M059J (cell line): ENCODE measurements at regions not wholly inside any gene's neighbourhood (a gene's known extent, or its start where the extent isn't known, plus 50 kb on each side); places are given as distances from the start of the nearest gene placed in this dataset.

ENCODE experiments used
- DNase-seq: peaks from one replicate; pipeline ENCODE4 v3.0.0-alpha.2; 2012; ENCODE audit warnings: low read depth

DNA sequence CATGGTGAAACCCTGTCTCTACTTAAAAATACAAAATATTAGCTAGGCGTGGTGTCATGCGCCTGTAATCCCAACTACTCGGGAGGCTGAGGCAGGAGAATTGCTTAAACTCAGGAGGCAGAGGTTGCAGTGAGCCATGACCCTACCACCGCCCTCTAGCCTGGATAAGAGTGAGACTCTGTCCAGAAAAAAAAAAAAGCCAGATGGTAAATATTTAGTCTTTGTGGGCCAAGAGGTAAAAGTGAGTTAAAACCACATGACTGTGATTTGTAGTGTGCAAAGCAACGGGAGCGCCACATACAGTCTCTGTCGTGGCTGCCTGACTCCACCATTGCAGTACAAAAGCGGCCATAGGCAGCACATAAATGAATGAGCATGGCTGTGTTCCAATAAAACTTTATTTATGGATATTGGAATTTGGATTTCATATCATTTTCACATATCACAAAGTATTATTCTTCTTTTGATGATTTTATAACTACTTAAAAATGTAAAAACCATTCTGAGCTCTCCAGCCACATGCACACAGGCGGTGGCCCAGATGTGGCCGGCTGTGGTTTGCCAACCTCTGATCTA lies 51.8 kb upstream of the CASZ1 start:
- DNase-seq: no peak

DNA sequence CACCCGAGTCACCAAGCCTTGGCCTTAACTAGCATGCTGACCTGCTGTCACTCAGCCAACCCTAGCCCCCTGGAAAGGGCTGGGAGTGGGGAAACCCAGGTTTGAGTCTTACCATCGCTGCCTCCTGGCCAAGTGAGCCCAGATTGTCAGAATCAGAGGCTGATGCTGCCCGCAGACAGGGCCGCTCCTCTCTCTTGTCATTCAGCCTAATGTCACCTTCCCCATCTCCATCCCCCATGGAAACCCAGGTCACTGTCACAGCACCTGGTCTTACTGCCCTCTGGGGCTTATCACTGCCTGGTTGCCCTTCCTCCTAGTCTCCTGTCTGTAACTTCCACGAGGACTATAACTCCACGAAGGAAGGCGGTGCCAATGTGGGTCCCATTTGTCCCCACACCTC lies 53.6 kb upstream of the CASZ1 start:
- no peak for DNase-seq

DNA sequence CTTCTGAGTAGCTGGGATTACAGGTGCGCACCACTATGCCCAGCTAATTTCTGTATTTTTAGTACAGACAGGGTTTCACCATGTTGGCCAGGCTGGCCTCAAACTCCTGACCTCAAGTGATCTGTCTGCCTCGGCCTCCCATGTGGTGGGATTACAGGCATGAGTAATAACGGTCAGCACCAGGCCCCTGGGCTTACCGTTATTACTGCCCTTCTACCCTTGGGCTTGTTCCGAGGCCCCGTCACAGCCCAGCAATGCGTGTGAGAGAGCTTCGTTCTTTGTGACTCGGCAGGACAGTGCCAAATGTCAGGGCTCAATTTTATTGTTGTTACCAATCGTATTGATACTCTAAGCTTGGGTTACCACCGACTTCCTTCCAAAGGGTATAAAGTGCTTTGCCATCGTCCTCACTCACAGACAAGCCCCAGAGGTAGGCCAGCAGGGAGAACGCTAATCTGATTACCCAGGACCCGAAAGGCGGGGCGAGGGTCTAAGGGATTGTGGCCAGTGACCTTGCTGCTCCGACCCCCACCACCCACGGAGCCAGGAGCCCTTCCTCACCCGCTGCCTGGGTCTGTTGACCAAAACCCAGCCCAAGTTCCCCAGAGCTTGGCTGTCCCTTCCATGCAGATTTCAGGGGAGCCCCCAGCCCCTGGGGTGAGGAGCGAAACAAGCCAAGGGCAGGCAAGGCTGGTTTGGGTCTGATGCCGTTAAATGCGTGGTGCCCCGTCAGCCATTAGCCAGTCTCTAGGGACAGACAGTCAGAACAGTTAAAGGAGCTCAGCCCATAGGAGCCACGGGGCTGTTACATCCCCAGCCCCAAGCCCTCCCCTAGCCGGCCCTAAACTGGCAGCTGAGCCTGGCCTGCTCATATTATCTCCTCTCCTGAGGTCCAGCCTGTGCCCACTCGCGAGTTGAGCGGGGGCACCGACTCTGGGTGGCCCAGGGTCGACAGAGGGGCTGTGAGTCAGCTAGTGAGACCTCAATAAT lies 54.9 kb upstream of the CASZ1 start:
- DNase-seq: no peak

DNA sequence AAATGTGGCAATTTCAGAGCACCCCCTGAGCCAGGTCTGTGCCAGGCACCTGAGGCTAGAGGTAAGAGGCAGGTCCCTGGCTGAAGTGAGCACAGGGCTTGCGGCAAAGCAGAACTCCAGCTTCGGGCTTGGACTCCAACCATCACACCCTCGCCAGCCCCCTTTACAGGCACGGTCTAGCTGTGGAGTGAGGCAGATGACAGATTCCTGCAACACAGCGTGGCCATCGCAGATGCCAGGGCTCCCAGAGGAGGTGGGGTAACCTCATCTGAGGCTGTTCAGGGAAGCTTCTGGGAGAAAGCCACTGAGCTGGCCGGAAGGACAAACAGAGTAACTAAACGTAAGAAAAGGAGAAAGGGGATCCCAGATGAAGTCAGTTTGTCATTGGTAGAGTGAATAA lies 55.6 kb upstream of the CASZ1 start:
- no peak for DNase-seq

DNA sequence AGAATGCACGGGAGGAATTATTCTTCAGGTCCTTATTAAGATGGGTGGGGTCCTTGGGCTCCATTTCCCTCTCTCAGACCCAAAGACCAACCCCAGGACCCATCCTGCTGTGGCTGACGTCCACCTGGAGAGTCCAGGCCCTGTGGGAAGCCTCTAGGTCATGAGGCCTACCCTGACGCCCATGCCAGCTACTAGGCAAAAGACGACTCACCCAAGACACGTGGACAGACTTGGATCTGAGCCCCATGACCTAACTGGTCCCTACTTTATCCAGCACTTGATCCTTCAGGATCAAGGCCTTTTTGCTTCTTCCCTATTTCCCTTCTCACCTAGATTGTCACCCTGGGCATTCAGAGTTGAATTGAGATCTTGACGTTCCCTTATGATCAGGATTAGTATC lies 56.0 kb upstream of the CASZ1 start:
- no peak for DNase-seq

DNA sequence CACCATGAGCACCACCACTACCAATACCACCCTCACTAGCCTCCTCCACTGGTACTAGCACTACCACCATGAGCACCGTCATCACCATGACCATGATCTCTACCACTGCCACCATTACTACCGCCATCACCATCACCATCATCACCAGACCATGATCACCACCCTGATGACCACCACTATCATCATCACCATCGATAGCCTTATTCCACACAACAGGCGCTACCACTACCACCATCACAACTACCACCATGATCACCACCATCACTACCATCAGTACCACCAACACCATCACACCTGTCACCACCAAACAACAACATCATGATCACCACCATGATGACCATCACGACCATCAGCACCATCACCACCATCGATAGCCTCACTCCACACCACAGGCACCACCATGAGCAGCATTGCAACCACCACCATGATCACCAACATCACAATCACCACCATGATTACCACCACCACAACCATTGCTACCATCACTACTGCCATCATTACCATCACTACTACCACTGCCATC lies 56.6 kb upstream of the CASZ1 start:
- no peak for DNase-seq

DNA sequence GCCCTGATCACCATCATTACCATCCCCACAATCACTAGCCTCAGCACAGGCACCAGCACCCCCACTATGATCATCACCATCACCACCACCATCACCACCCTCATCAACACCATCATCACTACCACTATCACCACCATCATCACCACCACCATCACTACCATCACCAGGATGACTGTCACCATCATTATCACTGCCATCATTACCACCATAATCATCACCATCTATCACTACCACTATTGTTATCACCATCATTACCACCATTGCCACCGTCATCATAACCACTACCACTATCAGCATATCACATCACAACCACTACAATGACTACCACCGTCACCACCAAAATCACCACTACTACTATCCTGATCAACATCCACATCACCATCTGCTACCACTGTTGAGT lies 57.3 kb upstream of the CASZ1 start:
- DNase-seq: no peak

DNA sequence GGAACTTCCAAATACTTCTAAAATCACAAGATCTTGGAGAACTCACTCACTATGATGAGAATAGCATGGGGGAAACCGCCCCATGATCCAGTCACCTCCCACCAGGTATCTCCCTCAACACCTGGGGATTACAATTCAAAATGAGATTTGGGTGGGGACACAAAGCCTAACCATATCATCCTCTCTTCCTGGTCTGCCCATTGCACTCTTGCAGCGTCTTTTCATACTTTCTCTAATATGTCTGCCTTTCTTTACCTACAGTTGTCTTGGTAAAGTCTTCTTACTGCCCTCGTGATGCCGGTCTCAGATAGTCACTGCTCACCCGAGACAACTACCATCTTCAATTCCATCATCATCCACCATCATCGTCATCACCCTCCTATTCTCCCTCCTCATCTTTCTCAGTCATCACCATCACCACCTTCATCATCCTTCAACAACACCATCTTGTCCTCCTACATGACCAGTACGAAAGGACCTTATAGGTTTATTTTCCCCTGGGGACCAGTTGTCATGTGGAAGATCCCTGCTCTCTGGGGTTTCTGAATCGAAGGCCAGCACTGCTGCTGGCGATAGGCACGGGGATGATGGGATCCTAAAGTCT lies 58.5 kb upstream of the CASZ1 start:
- no peak for DNase-seq

DNA sequence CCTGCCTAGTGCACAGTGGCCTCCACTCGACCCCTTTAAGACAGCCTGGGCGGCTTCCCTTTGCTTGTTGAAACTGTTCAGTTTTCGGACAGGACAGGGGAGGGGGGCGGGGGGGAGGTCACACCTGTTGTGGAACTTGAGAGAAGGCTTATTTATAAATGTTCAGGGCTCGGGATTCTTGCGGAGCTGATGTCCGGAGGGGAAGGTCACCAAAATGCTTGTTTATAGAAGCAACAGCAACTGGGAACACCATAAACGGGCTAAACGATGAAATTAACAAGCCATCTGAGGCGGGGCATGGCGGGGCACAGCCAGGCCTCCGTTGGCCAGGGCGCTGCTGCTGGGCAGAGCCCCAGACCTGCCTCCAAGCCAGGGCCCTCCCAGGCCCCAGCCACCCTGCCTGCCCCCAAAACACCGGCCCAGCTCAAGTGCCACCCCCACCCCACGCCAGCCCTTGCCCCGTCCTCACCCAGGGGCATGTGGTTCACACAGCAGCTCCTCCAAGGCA lies 59.8 kb upstream of the CASZ1 start:
- no peak for DNase-seq

DNA sequence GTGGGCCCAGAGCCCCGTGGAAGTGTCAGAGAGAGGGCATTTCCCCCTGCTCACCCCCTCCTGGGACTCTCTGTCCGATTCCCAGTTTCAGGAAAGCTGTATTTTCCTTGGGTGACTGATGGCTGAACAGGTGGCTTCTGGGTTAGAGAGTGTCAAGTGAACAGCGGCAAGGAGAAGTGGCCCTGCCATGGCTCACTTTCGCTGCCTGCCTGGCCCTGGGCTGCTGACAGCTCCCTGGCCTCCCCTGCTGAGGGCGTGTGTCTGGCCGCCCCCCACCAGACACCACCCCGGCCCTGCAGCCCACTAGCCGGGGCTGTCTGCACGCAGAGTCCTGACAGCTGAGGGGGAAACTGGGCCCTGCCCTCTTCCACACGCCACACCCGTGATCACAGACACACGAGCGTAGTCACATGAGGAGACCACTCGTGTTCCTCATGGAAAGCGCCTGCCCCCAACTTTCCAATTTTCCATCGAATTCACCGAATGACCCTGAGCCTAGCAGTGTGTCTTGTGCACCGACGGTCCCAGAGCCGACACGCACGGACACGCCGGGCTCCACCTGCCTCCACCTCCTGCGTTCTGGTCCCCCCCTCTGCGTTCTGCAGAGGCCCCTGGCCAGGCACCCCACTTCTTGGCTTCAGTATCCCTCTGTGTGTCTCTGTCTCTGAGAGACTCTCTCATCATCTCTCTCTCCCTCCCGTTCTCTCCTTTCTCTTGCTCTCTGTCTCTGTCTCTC lies 60.6 kb upstream of the CASZ1 start:
- DNase-seq: no peak

DNA sequence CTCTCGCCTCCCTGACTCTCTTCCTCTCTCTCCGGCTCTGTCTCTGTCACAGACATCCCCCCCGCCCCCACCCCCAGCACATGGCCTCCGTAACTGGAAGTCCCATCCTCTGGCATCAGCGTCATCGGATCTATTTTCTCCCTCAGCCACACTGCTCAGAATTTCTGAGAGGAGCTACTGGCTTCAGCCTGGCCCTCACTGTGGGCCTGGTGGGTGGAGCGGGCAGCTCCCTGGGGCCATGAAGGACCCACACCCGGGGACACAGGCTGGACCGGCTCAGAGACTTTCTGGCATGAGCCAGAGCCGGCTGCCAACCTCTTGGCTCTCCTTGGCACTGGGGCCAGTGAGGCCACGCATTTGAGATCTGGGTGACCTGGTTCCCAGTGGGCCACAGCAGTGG lies 61.2 kb upstream of the CASZ1 start:
- no peak for DNase-seq

DNA sequence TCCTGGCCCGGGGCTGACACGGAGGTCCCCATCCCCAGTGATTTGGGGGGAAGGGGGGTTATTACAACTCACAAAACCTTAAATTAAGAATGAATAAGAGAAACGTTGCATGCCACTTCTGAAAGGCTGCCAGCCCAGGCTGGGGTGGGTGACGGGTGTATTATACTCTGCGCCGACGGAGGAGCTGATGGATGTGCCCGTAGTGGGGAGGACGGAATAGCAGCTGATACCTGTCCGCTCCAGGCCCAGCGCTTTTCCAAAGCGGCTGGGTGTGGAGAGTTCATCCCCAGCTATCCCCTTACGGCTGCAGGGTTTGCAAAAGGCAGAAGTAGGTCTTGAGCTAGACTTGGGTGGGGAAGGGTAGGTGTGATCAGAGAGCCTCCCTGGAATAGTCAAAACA lies 63.8 kb upstream of the CASZ1 start:
- DNase-seq: no peak

DNA sequence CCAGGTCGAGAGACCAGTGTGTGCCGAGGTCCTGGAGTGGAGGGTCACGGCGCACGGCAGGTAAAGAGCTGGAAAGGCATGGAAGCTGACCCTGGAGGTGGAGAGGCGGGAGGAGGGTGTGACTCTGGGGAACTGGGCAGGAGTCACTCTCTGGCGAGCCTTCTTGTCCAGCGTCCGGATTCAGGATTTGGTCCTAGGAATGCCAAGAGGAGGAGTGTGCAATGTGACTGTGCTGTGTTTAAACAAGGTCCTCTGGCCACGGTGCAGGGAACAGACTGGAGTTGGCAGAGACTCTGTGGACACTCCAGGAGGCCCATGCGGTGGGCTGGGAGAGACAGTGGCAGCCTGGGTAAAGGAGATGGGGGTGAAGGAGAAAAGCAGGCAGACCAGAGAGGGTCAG lies 64.2 kb upstream of the CASZ1 start:
- DNase-seq: no peak

DNA sequence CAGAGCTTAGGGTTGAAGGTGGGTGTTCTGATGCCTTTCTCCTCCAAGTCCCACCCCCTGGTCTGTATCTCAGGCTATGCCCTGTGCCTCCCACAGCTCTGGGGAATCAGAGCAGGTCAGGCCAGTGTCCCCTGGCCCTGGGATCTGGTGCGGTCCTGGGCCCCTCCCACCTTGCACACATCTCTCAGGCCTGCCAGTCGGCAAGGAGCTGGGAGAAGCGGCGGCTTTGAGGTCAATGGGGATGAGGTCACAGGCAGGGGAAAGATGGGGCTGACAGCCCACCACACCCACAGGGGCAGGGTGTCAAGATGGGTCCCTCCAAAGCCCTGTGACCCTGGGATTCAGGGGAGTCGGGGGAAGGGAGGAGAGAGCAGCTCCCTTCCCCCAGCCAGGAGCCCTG lies 65.4 kb upstream of the CASZ1 start:
- no peak for DNase-seq

DNA sequence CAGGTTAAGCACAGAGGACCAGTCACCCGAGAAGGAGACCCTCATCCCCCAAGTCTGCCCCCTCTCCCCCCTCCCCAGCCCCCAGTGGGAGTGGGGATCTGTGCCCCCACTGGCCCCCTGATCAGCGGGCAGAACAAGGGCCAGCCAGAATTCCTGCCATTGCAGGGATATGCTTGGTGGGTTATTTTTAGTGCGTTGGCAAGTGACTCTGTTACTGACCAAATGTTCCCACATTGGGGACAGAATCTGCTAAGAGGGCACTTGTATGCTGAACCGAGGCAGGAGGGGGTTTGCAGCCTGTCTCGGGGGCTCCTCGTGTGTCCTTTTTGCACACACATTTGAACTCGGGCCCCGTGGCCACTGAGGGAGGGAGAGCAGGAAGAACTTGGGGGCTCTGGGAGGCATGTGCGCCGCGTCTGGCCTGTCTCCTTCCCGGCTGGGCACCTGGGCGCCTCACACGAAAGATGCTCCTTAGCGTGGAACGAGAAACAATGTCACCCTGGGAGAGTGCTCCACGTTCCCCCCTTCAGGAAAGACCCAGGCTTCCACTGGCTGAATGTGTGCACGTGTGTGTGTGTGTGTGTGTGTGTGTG lies 66.4 kb upstream of the CASZ1 start:
- DNase-seq: no peak

DNA sequence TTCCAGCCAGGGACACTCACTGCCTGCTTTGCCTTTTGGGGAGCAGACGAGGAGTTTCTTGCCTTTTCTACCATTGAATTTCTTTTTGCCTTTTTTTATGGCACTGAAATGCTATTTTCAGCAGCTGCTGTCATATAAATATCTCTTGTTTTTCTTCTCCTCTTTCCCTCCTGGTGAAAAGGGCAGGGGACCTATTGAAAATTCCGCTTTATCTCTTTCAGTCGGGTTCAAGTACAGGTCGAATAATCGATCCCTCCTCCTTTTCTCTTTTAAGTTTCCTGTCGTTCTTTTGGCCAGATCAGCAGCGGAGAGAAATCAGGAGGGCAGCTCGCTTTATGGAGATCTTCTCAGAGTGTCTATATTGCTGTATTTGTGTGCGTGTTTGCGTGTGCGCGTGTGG lies 67.4 kb upstream of the CASZ1 start:
- no peak for DNase-seq

DNA sequence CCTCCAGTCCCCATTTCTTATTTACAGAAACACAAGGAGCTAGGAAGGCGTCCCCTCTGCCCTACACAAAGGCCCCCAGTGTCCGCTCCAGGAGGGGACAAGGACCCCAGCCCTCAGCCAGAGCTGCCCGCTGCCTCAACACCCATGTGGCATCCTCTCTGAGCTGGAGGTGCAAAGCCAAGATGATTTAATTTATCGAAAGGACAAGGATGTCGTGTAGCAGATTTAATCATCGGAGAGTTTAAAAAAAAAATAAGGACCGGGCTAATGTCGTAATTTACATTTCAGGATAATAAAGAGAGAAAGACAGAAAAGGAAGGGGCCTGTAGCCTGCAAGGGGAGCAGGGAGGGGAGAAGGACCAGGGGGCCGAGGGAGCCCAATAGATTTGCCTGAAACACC lies 68.3 kb upstream of the CASZ1 start:
- DNase-seq: no peak

DNA sequence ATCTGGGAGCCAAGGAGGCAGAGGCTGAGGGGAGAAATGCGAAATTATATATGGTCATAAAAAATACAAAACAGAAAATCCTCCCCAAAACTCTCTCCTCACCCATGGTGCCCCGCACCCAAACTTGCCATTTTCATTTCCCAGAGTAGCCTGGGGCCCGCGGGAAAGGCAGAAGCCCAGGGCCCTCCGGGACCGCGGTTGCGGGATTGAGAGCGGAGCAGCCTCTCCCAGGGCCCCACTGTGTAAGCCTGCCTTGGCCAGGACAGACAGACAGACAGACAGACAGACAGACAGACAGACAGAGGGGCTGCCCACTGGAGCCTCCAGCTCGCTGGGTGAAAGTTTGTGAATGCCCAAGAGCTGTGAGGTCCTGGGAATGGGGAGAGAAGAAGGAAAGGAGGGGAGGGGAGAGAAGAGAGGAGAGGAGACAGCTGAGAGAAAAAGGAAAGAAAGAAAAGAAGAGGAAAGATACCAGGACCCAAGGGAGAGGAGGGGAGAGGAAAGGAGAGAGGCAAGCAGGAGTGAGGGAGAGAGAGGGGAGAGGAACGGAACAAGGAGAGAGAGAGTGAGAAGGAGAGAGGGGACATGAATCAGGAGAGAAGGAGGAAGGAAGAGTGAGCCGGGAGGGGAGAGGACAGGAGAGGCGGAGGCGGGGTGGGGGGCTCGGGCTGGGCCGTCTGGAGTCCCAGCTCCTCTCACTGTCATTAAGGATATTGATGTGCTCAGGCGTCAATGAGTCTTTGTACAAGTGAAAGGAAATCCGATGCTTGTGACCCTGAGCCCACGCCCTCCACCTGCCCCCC lies 69.3 kb upstream of the CASZ1 start:
- DNase-seq: no peak

DNA sequence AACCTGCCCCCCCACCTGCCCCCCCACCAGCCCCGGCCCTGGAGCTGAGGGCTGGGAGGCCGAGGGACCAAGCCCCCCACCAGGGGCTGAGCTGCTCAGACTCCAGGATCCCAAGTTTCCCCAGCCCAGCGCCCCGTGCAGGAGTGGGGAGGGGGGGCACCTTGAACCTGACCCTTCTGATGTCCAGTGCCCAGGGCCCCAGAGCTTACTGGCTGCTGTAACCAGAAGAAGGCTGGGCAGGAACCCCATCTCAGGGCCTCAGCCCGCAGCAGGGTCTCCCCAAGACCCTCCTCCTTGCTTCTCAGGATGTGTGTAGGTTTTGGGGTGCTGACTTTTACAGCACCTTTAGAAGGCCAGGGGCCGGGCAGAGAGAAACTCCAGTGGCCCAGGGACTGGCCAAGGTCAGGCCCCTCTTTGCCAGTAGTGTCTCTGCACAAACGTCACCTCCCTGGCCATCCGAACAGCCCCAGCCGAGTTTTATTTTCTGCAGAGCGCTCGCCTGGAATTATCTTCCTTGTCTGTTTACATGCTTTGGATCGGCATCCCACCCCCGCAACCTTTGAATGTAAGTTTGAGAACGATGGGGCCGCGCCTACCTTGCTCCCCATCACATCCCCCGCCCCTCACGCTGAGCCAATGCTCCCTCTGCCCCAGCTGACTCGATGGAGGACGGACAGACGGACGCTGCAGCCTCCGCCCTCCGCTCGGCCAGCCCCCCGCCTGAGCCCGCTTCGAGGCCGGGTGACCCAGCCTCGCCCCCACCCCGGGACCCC lies 70.1 kb upstream of the CASZ1 start:
- peak; percentile 21 for DNase-seq
